PC-3 (cell line): ENCODE measurements at regions not wholly inside any gene's neighbourhood (a gene's known extent, or its start where the extent isn't known, plus 50 kb on each side); places are given as distances from the start of the nearest gene placed in this dataset.

Source experiments
- ATAC-seq: fragments of 200-7000 bp; cut with Tn5 transposase; 2 replicates; pipeline ENCODE4 v1.9.1; 2020; ENCODE audit warnings: mild to moderate bottlenecking, moderate library complexity
- BruUV-seq: library from RNA; stranded (reverse); fragments of 400-500 nt; replicated peaks from 2 replicates; lab custom pipeline; 2021; lab: Mats Ljungman, UMichigan
- CTCF ChIA-PET: fragments of 300-600 bp; sonication (Branson Sonifier 250); formaldehyde crosslinking; loops from one replicate; lab custom pipeline; 2022; ENCODE audit warnings: antibody characterized with exemption; lab: Charles Lee
- POLR2A ChIA-PET: fragments of 300-600 bp; sonication (Branson Sonifier 250); formaldehyde crosslinking; loops from one replicate; lab custom pipeline; 2022; ENCODE audit warnings: antibody characterized with exemption; ENCODE audit not compliant: unreplicated experiment; lab: Charles Lee
- DNase-seq: peaks from one replicate; pipeline ENCODE4 v3.0.0-alpha.2; 2015
- H2AFZ ChIP-seq: fragments of 300-600 bp; sonication (generic); 2 replicates; pipeline ENCODE4 v1.6.0; 2016; ENCODE audit warnings: antibody characterized with exemption, low read length
- H3F3A ChIP-seq: fragments of 300-600 bp; sonication (generic); one replicate; pipeline ENCODE4 v1.6.0; 2017; ENCODE audit warnings: antibody characterized with exemption, low read length, control low read depth, mild to moderate bottlenecking; ENCODE audit not compliant: unreplicated experiment
- H3K27ac ChIP-seq: fragments of 300-600 bp; sonication (generic); 2 replicates; pipeline ENCODE4 v1.5.1; 2016; ENCODE audit warnings: mild to moderate bottlenecking, low read length
- H3K27me3 ChIP-seq: fragments of 300-600 bp; sonication (generic); 2 replicates; pipeline ENCODE4 v1.6.1; 2016; ENCODE audit warnings: low read length, mixed read lengths
- H3K36me3 ChIP-seq: fragments of 300-600 bp; sonication (generic); 2 replicates; pipeline ENCODE4 v1.6.1; 2016; ENCODE audit warnings: low read depth, mixed run types, low read length, mixed read lengths
- H3K4me1 ChIP-seq: fragments of 300-600 bp; sonication (generic); 2 replicates; pipeline ENCODE4 v1.5.1; 2016; ENCODE audit warnings: low read length; ENCODE audit not compliant: insufficient read depth
- H3K4me2 ChIP-seq: fragments of 300-600 bp; sonication (generic); 2 replicates; pipeline ENCODE4 v1.6.0; 2016; ENCODE audit warnings: low read length
- H3K4me3 ChIP-seq: fragments of 300-600 bp; sonication (generic); 2 replicates; pipeline ENCODE4 v1.5.1; 2016; ENCODE audit warnings: mild to moderate bottlenecking, low read length, mixed read lengths
- H3K79me2 ChIP-seq: fragments of 300-600 bp; sonication (generic); 2 replicates; pipeline ENCODE4 v1.6.1; 2017; ENCODE audit warnings: low read length, mixed read lengths
- H3K9ac ChIP-seq: fragments of 300-600 bp; sonication (generic); 2 replicates; pipeline ENCODE4 v1.6.0; 2016; ENCODE audit warnings: mild to moderate bottlenecking, low read length
- H3K9me2 ChIP-seq: fragments of 300-600 bp; sonication (generic); replicated peaks from 2 replicates; pipeline ENCODE4 v1.6.1; 2016; ENCODE audit warnings: mixed run types, low read length, mixed read lengths
- H3K9me3 ChIP-seq: fragments of 300-600 bp; sonication (generic); 2 replicates; pipeline ENCODE4 v1.6.1; 2016; ENCODE audit warnings: low read length, mixed read lengths
- H4K20me1 ChIP-seq: fragments of 300-600 bp; sonication (generic); 2 replicates; pipeline ENCODE4 v1.6.1; 2016; ENCODE audit warnings: low read length, mixed read lengths
- CTCF ChIP-seq: fragments of 300-600 bp; sonication (generic); conservative IDR thresholded peaks from 2 replicates; pipeline ENCODE4 v1.5.1; 2017; ENCODE audit warnings: antibody characterized with exemption, low read depth, mild to moderate bottlenecking, low read length
- EZH2 ChIP-seq: fragments of 300-600 bp; sonication (generic); IDR thresholded peaks from one replicate; pipeline ENCODE4 v1.6.1; 2017; ENCODE audit warnings: antibody characterized with exemption, mild to moderate bottlenecking, low read length; ENCODE audit not compliant: unreplicated experiment
- EZH2phosphoT487 ChIP-seq: fragments of 300-600 bp; sonication (generic); IDR thresholded peaks from 2 replicates; pipeline ENCODE4 v1.6.1; 2018; ENCODE audit warnings: mild to moderate bottlenecking, antibody characterized with exemption, low read length, borderline replicate concordance
- intact Hi-C: fragments of 100-400 bp; cut with micrococcal nuclease; formaldehyde crosslinking; loops from 2 replicates; pipeline ENCODE4 v1.9.0; 2023

GRCh38 chr3:194247350-194247740, 103.8 kb downstream of the CPN2 start:
- no peak overlapping the region for H3K4me3 ChIP-seq
- ChIA-PET CTCF (no interaction called here), POLR2A (no interaction called here)
- H3K9me2 ChIP-seq: no peaks in the 10 kb centered on the region
- no peaks in the 10 kb centered on the region for H3K36me3 ChIP-seq
- H3K4me1 ChIP-seq: no peaks in the 10 kb centered on the region
- no peak overlapping the region for H2AFZ ChIP-seq
- intact Hi-C loops: no loop called here
- no peak overlapping the region for H3K4me2 ChIP-seq
- no peaks in the 10 kb centered on the region for H3K27me3 ChIP-seq
- BruUV-seq: no TSS peak
- no peak overlapping the region for H3K9ac ChIP-seq
- H3K9me3 ChIP-seq: no peaks in the 10 kb centered on the region
- no peak for TF ChIP-seq EZH2
- DNase-seq: no peak
- H3K27ac ChIP-seq: no peak overlapping the region
- no peaks in the 10 kb centered on the region for H3K79me2 ChIP-seq
- no peaks in the 10 kb centered on the region for H3F3A ChIP-seq
- H4K20me1 ChIP-seq: no peaks in the 10 kb centered on the region
- ATAC-seq: no peak

- no peak for TF ChIP-seq EZH2
- TF ChIP-seq CTCF: no peak
- TF ChIP-seq EZH2phosphoT487: no peak
- CTCF ChIA-PET: no interaction called here
- H3K27ac ChIP-seq: no peak overlapping the region
- no peak overlapping the region for H3K4me3 ChIP-seq
- DNase-seq (no peak), ATAC-seq (no peak)
- no peaks in the 10 kb centered on the region for H3K36me3 ChIP-seq
- POLR2A ChIA-PET: no interaction called here
- no TSS peak for BruUV-seq
- H3K79me2 ChIP-seq: no peaks in the 10 kb centered on the region
- H3K9me2 ChIP-seq: no peaks in the 10 kb centered on the region
- H4K20me1 ChIP-seq: no peaks in the 10 kb centered on the region
- no peaks in the 10 kb centered on the region for H3F3A ChIP-seq
- intact Hi-C loops: no loop called here
- H3K9me3 ChIP-seq: no peaks in the 10 kb centered on the region
- no peak overlapping the region for H3K4me2 ChIP-seq
- no peak overlapping the region for H2AFZ ChIP-seq
- H3K4me1 ChIP-seq: no peaks in the 10 kb centered on the region
- no peak overlapping the region for H3K9ac ChIP-seq
- no peaks in the 10 kb centered on the region for H3K27me3 ChIP-seq
Observed at GRCh38 chr3:194249323-194250097, 101.6 kb downstream of the CPN2 start.

- no peak overlapping the region for H3K4me3 ChIP-seq
- no peaks in the 10 kb centered on the region for H3K36me3 ChIP-seq
- no peak for ATAC-seq
- H3K9ac ChIP-seq: no peak overlapping the region
- intact Hi-C loops: no loop called here
- POLR2A ChIA-PET: no interaction called here
- CTCF ChIA-PET: no interaction called here
- H3K79me2 ChIP-seq: no peaks in the 10 kb centered on the region
- no peak for DNase-seq
- no peaks in the 10 kb centered on the region for H3F3A ChIP-seq
- no peaks in the 10 kb centered on the region for H4K20me1 ChIP-seq
- H3K9me3 ChIP-seq: no peaks in the 10 kb centered on the region
- no peaks in the 10 kb centered on the region for H3K4me1 ChIP-seq
- TF ChIP-seq EZH2phosphoT487: no peak
- no peak for TF ChIP-seq EZH2
- no peak for TF ChIP-seq CTCF
- H3K9me2 ChIP-seq: no peaks in the 10 kb centered on the region
- no TSS peak for BruUV-seq
- H3K27ac ChIP-seq: no peak overlapping the region
- H3K27me3 ChIP-seq: no peaks in the 10 kb centered on the region
- H2AFZ ChIP-seq: no peak overlapping the region
- no peak overlapping the region for H3K4me2 ChIP-seq
Observed at GRCh38 chr3:194250098-194251002, 100.8 kb downstream of the CPN2 start.
